ENCODE measurements at regions not wholly inside any gene's neighbourhood (a gene's known extent, or its start where the extent isn't known, plus 50 kb on each side); places are given as distances from the start of the nearest gene placed in this dataset.

GRCh38 chr20:10863337-10864060 is 189.7 kb upstream of the JAG1 start:
- DNase-seq (ENCODE audit: low read depth in 2 of 2): no peak

GRCh38 chr20:10864076-10864672 is 190.4 kb upstream of the JAG1 start:
- DNase-seq (ENCODE audit: low read depth in 2 of 2): no peak

GRCh38 chr20:10868299-10868698 is 194.5 kb upstream of the JAG1 start:
- DNase-seq (ENCODE audit: low read depth in 2 of 2): no peak

- DNase-seq (ENCODE audit: low read depth in 2 of 2): no peak
These were observed 199.2 kb upstream of the JAG1 start for GRCh38 chr20:10873026-10873425.

- DNase-seq (ENCODE audit: low read depth in 2 of 2): no peak
These were observed 201.9 kb upstream of the JAG1 start for GRCh38 chr20:10875653-10876052.

- DNase-seq (ENCODE audit: low read depth in 2 of 2): no peak
These were observed 202.8 kb upstream of the JAG1 start for GRCh38 chr20:10876558-10876957.

GRCh38 chr20:10877342-10877741 is 203.5 kb upstream of the JAG1 start:
- DNase-seq (ENCODE audit: low read depth in 2 of 2): no peak

GRCh38 chr20:10883166-10883565 is 209.4 kb upstream of the JAG1 start:
- DNase-seq (ENCODE audit: low read depth in 2 of 2): no peak

- DNase-seq (ENCODE audit: low read depth in 2 of 2): no peak
These were observed 219.5 kb upstream of the JAG1 start for GRCh38 chr20:10893321-10893720.

GRCh38 chr20:10897336-10897735 is 223.5 kb upstream of the JAG1 start:
- no peak for DNase-seq (ENCODE audit: low read depth in 2 of 2)

GRCh38 chr20:10898552-10898951 is 224.8 kb upstream of the JAG1 start:
- no peak for DNase-seq (ENCODE audit: low read depth in 2 of 2)

GRCh38 chr20:10902174-10902573 is 228.4 kb upstream of the JAG1 start:
- no peak for DNase-seq (ENCODE audit: low read depth in 2 of 2)

- DNase-seq (ENCODE audit: low read depth in 2 of 2): no peak
These were observed 228.9 kb upstream of the JAG1 start for GRCh38 chr20:10902576-10903282.

GRCh38 chr20:10906834-10907233 is 233.0 kb upstream of the JAG1 start:
- DNase-seq (ENCODE audit: low read depth in 2 of 2): no peak

- no peak for DNase-seq (ENCODE audit: low read depth in 2 of 2)
These were observed 236.0 kb upstream of the JAG1 start for GRCh38 chr20:10909803-10910202.

- DNase-seq (ENCODE audit: low read depth in 2 of 2): no peak
These were observed 236.9 kb upstream of the JAG1 start for GRCh38 chr20:10910535-10911178.

- DNase-seq (ENCODE audit: low read depth in 2 of 2): no peak
These were observed 237.5 kb upstream of the JAG1 start for GRCh38 chr20:10911298-10911697.

- DNase-seq (ENCODE audit: low read depth in 2 of 2): no peak
These were observed 242.0 kb upstream of the JAG1 start for GRCh38 chr20:10915815-10916214.

- no peak for DNase-seq (ENCODE audit: low read depth in 2 of 2)
These were observed 242.5 kb upstream of the JAG1 start for GRCh38 chr20:10916312-10916711.

GRCh38 chr20:10917826-10918225 is 244.0 kb upstream of the JAG1 start:
- DNase-seq (ENCODE audit: low read depth in 2 of 2): no peak

- DNase-seq (ENCODE audit: low read depth in 2 of 2): no peak
These were observed 245.8 kb upstream of the JAG1 start for GRCh38 chr20:10919396-10920140.

GRCh38 chr20:10920396-10920795 is 246.6 kb upstream of the JAG1 start:
- no peak for DNase-seq (ENCODE audit: low read depth in 2 of 2)
